Left lobe of liver (tissue), 2 donors: ENCODE measurements at regions not wholly inside any gene's neighbourhood (a gene's known extent, or its start where the extent isn't known, plus 50 kb on each side); places are given as distances from the start of the nearest gene placed in this dataset.
"Not testable (repeated sequence)": the region's sequence is repeated elsewhere in the genome, so short reads cannot be mapped to it uniquely, and the experiment has no call there.

Experiments used
- ATAC-seq: fragments of 200-7000 bp; cut with Tn5 transposase; one replicate; pipeline ENCODE4 v1.9.1; 2020; ENCODE audit warnings: mild to moderate bottlenecking, moderate library complexity
- DNase-seq: peaks from one replicate; pipeline ENCODE4 v3.0.0-alpha.2; 2020; ENCODE audit warnings: low spot score
- donor health status: DM: no; HTN: no; CAD: no; lungs with moderate emphysema.
- donor health status: DM: no; HTN: yes; CAD: no.

GRCh38 chr5:101664071-101664791 is 631.9 kb downstream of the SLCO4C1 start:
- no peak for ATAC-seq

GRCh38 chr5:101663543-101663942 is 632.5 kb downstream of the SLCO4C1 start:
- ATAC-seq = no peak
- DNase-seq = no peak

More at GRCh38 chr5:101664071-101664791, 631.9 kb downstream of the SLCO4C1 start:
- DNase-seq = no peak

- DNase-seq = no peak
- no peak for ATAC-seq
Observed at GRCh38 chr5:101662263-101662662, 633.8 kb downstream of the SLCO4C1 start.

- ATAC-seq (no peak), DNase-seq (no peak)
Observed at GRCh38 chr5:101658433-101658832, 637.7 kb downstream of the SLCO4C1 start.

GRCh38 chr5:101653996-101654395 is 642.1 kb downstream of the SLCO4C1 start:
- ATAC-seq = no peak
- DNase-seq = no peak

GRCh38 chr5:101647861-101648260 is 648.2 kb downstream of the SLCO4C1 start:
- DNase-seq (no peak), ATAC-seq (no peak)

- no peak for DNase-seq
Observed at GRCh38 chr5:101643794-101644193, 652.3 kb downstream of the SLCO4C1 start.

GRCh38 chr5:101637599-101637998 is 658.5 kb downstream of the SLCO4C1 start:
- ATAC-seq (no peak), DNase-seq (no peak)

More at GRCh38 chr5:101643794-101644193, 652.3 kb downstream of the SLCO4C1 start:
- no peak for ATAC-seq

GRCh38 chr5:101627770-101628169 is 668.3 kb downstream of the SLCO4C1 start:
- DNase-seq, ATAC-seq: not testable (repeated sequence)

GRCh38 chr5:101626572-101626971 is 669.5 kb downstream of the SLCO4C1 start:
- no peak for DNase-seq
- no peak for ATAC-seq

- ATAC-seq (no peak), DNase-seq (no peak)
Observed at GRCh38 chr5:101611039-101611438, 685.0 kb downstream of the SLCO4C1 start.

- DNase-seq = no peak
- ATAC-seq = no peak
Observed at GRCh38 chr5:101608322-101608721, 687.8 kb downstream of the SLCO4C1 start.

- DNase-seq = no peak
Observed at GRCh38 chr5:101605700-101606099, 690.4 kb downstream of the SLCO4C1 start.

GRCh38 chr5:101600614-101601013 is 695.5 kb downstream of the SLCO4C1 start:
- no peak for DNase-seq

More at GRCh38 chr5:101605700-101606099, 690.4 kb downstream of the SLCO4C1 start:
- no peak for ATAC-seq

GRCh38 chr5:101590384-101590783 is 687.3 kb upstream of the ST8SIA4 start:
- ATAC-seq (no peak), DNase-seq (no peak)

More at GRCh38 chr5:101600614-101601013, 695.5 kb downstream of the SLCO4C1 start:
- ATAC-seq = no peak

GRCh38 chr5:101585366-101585765 is 682.3 kb upstream of the ST8SIA4 start:
- DNase-seq = no peak
- no peak for ATAC-seq

GRCh38 chr5:101580591-101580990 is 677.5 kb upstream of the ST8SIA4 start:
- DNase-seq (no peak), ATAC-seq (no peak)

GRCh38 chr5:101574017-101574416 is 670.9 kb upstream of the ST8SIA4 start:
- DNase-seq (no peak), ATAC-seq (no peak)

GRCh38 chr5:101561018-101561417 is 657.9 kb upstream of the ST8SIA4 start:
- ATAC-seq = no peak
- no peak for DNase-seq

- DNase-seq (no peak), ATAC-seq (no peak)
Observed at GRCh38 chr5:101543780-101544179, 640.7 kb upstream of the ST8SIA4 start.

- no peak for ATAC-seq
- DNase-seq = no peak
Observed at GRCh38 chr5:101539315-101539714, 636.2 kb upstream of the ST8SIA4 start.

GRCh38 chr5:101535626-101536025 is 632.5 kb upstream of the ST8SIA4 start:
- ATAC-seq (no peak), DNase-seq (no peak)
